PFSK-1 (cell line): ENCODE measurements at regions not wholly inside any gene's neighbourhood (a gene's known extent, or its start where the extent isn't known, plus 50 kb on each side); places are given as distances from the start of the nearest gene placed in this dataset.

Experiments
- POLR2AphosphoS5 ChIP-seq: IDR thresholded peaks from 2 replicates; pipeline ENCODE4 v1.6.1; 2012; ENCODE audit warnings: low read depth, mild to moderate bottlenecking, control low read depth, low read length, moderate library complexity
- SIN3A ChIP-seq: IDR thresholded peaks from 2 replicates; pipeline ENCODE4 v1.6.1; 2012; ENCODE audit warnings: mild to moderate bottlenecking, low read length, moderate library complexity, borderline replicate concordance; ENCODE audit not compliant: insufficient read depth

DNA sequence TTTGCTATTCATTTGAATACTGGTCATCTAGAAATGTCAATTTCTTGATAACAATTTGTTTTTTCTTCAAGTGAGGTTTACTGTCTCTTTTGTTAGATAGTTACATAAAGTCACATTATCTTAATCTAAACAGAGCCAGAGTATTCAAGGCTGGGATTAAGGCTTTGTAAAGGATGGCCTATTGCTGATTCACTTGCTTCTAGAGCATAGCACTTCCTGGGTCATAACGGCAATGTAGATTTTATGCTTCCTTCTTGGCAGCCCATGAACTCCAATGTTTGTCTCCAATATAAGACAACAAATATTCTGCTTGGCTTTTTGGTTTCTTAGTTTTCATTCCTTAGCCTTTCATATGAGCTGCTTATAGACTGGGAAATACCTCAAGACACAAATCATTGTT is 2007.9 kb upstream of the CDH6 start:
- TF ChIP-seq POLR2AphosphoS5 (no peak), SIN3A (no peak)
